Motor neuron (in vitro differentiated cells): ENCODE measurements at regions not wholly inside any gene's neighbourhood (a gene's known extent, or its start where the extent isn't known, plus 50 kb on each side); places are given as distances from the start of the nearest gene placed in this dataset.

ENCODE experiments used
- ATAC-seq, 8 experiments: fragments of 200-7000 bp; cut with Tn5 transposase; replicated peaks in 6 of 8; 2 replicates each; pipeline ENCODE4 v1.8.0; 2021; ENCODE audit warnings: mild to moderate bottlenecking in 8 of 8, moderate library complexity in 8 of 8
- H3K27ac ChIP-seq, 2 donors: fragments of 250-450 bp; sonication (Bioruptor Pico); 2 replicates each; pipeline ENCODE4 v1.9.0; 2021; ENCODE audit warnings: antibody characterized with exemption in 2 of 2, mild to moderate bottlenecking in 2 of 2, moderate library complexity in 1 of 2
- H3K4me1 ChIP-seq, 2 donors: fragments of 250-450 bp; sonication (Bioruptor Pico); replicated peaks in 1 of 2; 2 replicates each; pipeline ENCODE4 v1.6.1; 2021; ENCODE audit warnings: antibody characterized with exemption in 2 of 2, mild to moderate bottlenecking in 2 of 2, moderate library complexity in 1 of 2
- H3K4me3 ChIP-seq, 5 donors: fragments of 250-450 bp; sonication (Bioruptor Pico); 2 replicates each; pipeline ENCODE4 v1.9.0; 2021; ENCODE audit warnings: antibody characterized with exemption in 5 of 5, mild to moderate bottlenecking in 5 of 5, moderate library complexity in 4 of 5
- WGBS, 10 experiments: fragments of 450-650 bp; shearing (Covaris generic); methylation state at CpG; one replicate each; pipeline ENCODE4 v1.0.0; 2022; 5-methylcytosine and 5-hydroxymethylcytosine counted together
- in situ Hi-C, 9 experiments: fragments of 400-800 bp; cut with MboI; loops; one replicate each; pipeline ENCODE4 v1.15.0; 2021; ENCODE audit warnings: low sequenced_read_pairs in 9 of 9, low pct_unique_long_range_greater_than_20kb in 2 of 9; ENCODE audit not compliant: unreplicated experiment in 9 of 9

DNA sequence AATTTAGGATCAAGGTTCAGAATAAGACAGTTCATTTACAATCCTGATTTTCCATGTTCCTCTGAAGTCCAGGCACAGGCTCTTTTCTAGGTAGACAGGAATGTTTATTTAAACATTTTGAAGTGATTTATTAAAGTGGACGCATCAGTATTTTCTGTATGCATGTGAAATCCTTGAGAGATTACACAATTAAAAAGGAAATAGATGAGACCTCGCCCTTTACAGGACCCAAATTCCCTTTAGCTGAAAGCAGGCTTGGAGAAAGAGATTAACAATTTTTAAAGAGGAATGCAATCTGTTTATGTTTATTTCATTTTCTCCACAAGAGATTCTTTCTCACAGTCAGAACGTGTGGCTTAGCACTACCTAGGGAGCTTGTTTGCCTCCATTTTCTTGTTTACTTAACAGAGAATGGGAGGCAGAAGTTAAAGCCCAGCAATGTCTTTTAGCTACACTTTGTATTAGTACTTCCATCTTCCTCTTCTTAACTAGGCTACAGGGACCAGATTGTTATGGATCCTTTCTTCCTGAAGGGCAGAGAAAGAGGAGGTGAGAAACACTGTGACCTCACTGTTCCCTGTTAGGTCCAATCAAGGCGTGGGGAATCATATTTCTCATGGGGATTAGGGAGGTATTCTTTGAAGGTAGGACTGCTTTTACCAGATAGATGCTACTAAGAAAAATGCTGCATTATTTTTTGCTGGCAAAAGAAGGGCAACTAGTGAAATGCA is 416.0 kb downstream of the SH3GL2 start:
- peak in 3 of 8 experiments; percentile 61 to 72 (median 67) for ATAC-seq
- 3 to 71% (median 47%) methylated on average over 1 to 4 of the region's 4 CpGs; no CpG with 5 or more reads in 1 of the 10 experiments for WGBS, 10 experiments
- H3K4me3 ChIP-seq, result no peak overlapping the region
- H3K27ac ChIP-seq, result no peak overlapping the region
- in situ Hi-C loops, result no loop called here
- H3K4me1 ChIP-seq, result no peaks in the 10 kb centered on the region

DNA sequence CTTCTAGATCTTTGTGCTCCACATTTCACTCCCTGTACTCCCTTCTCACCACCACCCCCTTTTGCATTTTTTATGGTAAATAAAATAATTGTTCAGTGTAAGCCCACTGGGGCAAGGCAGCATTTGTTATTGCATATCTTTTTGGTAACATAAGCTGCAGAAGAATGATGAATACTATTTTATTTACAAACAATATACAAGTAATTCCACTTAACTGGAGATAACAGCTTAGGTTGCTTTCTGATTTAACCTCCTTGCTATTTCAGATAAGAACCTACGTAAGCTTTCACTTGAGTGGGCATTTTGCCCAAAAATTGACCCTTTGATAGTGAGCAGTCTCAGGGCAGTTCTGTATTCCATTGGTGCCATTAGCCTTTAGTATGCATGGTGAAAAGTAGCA is 417.9 kb downstream of the SH3GL2 start:
- WGBS, 10 experiments, result 20 to 100% (median 80%) methylated on average over 1 of the region's 1 CpG; no CpG with 5 or more reads in 2 of the 10 experiments
- Histone ChIP-seq H3K4me3 (no peak overlapping the region), H3K4me1 (no peaks in the 10 kb centered on the region), H3K27ac (no peak overlapping the region)
- no peak for ATAC-seq
- in situ Hi-C loops, result no loop called here

DNA sequence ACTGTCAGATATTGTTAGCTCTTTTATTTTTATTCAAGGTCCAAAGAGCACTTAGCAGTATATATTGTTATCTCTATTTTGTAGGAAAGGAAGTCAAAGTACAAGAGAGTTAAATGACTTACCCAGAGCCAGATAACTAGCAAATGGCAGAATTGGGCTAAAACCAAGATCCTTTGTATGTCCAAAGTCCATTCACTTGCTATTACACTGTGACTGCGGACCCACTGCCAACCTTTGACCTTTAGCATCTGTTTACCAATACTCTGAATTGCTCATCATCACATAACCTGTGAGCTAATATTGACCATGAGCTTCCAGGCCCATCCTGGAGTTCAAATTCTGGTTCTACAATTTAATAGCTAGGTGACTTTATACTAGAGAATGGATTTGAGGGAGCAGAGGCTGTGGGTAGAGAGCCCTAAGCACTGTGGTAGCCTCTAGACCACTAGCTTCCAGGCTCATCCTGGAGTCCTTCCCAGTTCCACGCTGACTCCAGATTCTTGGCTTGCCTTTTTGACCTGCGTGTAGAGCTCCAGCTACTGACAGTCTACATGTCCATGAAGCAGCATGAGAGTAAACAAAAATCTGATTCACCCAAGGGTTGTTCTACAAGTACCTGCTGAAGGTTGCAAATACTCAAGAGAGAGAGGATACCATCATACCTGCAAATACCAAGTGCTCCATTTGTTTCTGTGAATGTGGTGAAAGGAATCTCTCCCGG is 424.0 kb downstream of the SH3GL2 start:
- no peak overlapping the region for H3K4me3 ChIP-seq
- no peaks in the 10 kb centered on the region for H3K4me1 ChIP-seq
- ATAC-seq, result no peak
- H3K27ac ChIP-seq, result no peak overlapping the region
- 20 to 100% (median 83%) methylated on average over 1 to 4 of the region's 4 CpGs; no CpG with 5 or more reads in 1 of the 10 experiments for WGBS, 10 experiments
- in situ Hi-C loops, result loop anchor here in 1 of 9 experiments (25.0 kb wide), 1 partner anchor 166 kb away; no protein-coding TSS in a partner anchor

DNA sequence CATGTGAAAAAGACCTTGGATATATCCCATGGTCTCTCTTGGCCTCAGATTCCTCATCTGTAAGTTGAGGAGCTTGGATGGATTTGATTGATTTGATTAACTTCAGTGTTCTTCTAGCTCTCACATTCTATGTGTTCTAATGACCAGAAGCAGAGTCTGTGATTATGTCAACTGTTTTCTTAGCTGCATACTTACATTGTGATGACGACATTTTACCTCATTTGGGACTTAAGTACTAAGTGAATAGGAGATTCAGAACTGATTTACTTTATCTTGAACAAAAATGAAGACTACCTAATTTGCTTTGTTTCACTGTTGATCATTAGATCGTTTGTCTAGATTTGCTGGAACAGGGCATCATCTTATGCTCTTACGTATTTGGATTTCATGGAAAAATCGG is 427.7 kb downstream of the SH3GL2 start:
- 24 to 94% (median 56%) methylated on average over 1 to 4 of the region's 4 CpGs; no CpG with 5 or more reads in 1 of the 10 experiments for WGBS, 10 experiments
- ATAC-seq, result no peak
- no peak overlapping the region for H3K27ac ChIP-seq
- no peaks in the 10 kb centered on the region for H3K4me1 ChIP-seq
- H3K4me3 ChIP-seq, result no peak overlapping the region
- in situ Hi-C loops, result loop anchor here in 1 of 9 experiments (25.0 kb wide), 1 partner anchor 169 kb away; no protein-coding TSS in a partner anchor

DNA sequence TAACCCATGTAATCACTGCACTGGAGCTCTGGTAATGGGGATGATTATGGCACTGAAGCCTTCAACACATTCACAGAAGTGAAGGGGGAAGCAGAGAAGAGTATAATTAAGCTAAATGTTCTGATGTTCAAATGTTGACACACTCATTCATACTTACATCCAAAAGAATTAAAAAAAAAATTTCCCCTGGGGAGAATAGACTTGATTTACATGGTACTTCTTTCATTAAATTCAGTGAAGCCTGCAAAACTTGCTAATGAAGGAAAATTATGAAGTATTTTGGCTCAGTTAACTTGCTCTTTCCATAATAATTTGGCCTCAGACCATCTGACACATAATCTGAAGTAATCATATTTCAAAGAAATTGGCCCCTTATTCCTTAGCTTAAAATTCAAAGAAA is 428.8 kb downstream of the SH3GL2 start:
- Histone ChIP-seq H3K27ac (no peak overlapping the region), H3K4me1 (no peaks in the 10 kb centered on the region), H3K4me3 (no peak overlapping the region)
- ATAC-seq, result no peak
- in situ Hi-C loops, result loop anchor here in 1 of 9 experiments (25.0 kb wide), 1 partner anchor 170 kb away; no protein-coding TSS in a partner anchor

DNA sequence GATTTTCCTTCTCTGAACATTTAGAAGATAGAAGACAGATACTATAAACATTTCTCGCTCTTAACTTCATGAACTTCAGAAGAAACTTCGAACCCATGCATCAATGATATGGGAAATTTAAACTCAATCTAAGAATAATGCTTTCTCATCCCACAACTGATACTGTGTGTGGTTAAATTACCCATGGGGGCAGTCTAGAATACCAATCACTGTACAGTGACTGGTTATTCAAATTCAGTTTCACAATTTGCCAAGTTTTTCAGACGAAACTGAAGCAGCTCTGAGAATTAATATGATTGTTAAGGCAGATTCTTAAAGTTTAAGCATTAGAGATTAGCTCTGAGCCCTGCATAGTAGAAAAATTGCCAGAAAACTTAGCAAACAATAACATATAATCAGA is 431.0 kb downstream of the SH3GL2 start:
- Histone ChIP-seq H3K4me3 (no peak overlapping the region), H3K4me1 (no peaks in the 10 kb centered on the region), H3K27ac (no peak overlapping the region)
- WGBS, 10 experiments, result 16 to 89% (median 73%) methylated on average over 1 to 3 of the region's 3 CpGs; no CpG with 5 or more reads in 1 of the 10 experiments
- no peak for ATAC-seq
- in situ Hi-C loops, result loop anchor here in 1 of 9 experiments (25.0 kb wide), 1 partner anchor 173 kb away; no protein-coding TSS in a partner anchor

DNA sequence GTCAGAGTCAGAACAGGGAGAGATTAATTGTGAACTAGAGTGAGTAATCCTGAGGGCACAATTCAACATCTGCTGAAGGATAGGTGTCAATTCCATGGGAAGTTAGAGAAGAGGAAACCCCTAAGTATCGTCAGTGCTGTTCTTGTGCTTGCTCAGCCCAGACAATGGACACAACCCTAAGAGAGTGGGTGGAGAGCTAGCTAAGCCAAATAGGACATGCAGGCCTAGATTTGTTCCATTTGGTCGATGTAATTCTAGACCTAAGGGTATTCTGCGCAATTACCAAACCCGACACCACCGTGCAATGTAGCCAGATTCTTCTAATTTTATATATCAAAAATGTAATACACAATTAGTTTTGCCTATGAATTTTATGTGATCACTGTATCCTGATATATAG is 431.6 kb downstream of the SH3GL2 start:
- in situ Hi-C loops, result loop anchor here in 1 of 9 experiments (25.0 kb wide), 1 partner anchor 173 kb away; no protein-coding TSS in a partner anchor
- no peak overlapping the region for H3K4me3 ChIP-seq
- no peaks in the 10 kb centered on the region for H3K4me1 ChIP-seq
- no peak overlapping the region for H3K27ac ChIP-seq
- ATAC-seq, result no peak
- 52 to 100% (median 86%) methylated on average over 3 to 5 of the region's 5 CpGs; no CpG with 5 or more reads in 1 of the 10 experiments for WGBS, 10 experiments

DNA sequence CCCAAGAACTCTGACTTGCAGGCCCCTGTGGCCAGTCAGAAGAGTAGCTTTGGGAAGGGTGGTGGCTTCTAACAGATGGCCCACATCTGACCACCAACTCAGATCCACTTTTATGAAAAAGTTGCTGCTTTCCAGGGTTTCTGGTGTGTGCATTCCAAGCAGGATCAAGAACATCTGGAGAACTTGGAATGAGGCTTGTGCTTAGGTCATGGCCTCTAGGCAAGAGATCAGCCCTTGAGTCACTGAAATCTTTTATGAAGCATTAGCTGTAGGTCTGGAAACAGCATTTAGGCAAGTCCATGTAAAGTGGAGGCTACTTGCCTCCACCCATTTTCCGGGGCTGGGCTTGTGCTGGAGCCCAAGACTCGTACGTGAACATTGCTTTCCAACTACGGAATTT is 433.3 kb downstream of the SH3GL2 start:
- no peaks in the 10 kb centered on the region for H3K4me1 ChIP-seq
- ATAC-seq, result peak in 3 of 8 experiments; percentile 23 to 76 (median 44)
- 0 to 93% (median 65%) methylated on average over 1 to 4 of the region's 4 CpGs; no CpG with 5 or more reads in 2 of the 10 experiments for WGBS, 10 experiments
- H3K27ac ChIP-seq, result no peak overlapping the region
- no peak overlapping the region for H3K4me3 ChIP-seq
- in situ Hi-C loops, result loop anchor here in 1 of 9 experiments (25.0 kb wide), 1 partner anchor 175 kb away; no protein-coding TSS in a partner anchor

DNA sequence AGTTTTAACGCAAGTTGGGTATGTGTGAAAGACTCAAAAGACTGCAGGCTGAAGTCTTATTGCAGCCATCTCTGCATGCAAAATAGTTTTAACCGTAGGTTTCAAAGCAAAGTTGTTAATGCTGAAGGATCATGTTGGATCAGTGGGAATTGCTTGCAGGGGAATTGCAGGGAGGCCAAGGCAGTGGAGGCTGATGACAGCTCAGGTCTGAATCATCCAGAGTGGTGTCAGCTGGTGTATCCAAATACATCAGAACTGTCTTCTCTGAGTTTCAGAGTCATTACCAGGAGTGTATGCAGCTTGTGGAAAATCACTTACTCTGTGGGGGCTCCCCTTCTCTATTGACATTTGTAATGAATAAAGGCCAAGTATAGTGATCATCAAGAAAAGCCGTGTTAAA is 435.7 kb downstream of the SH3GL2 start:
- in situ Hi-C loops, result loop anchor here in 1 of 9 experiments (25.0 kb wide), 1 partner anchor 177 kb away; no protein-coding TSS in a partner anchor
- Histone ChIP-seq H3K4me1 (no peaks in the 10 kb centered on the region), H3K4me3 (no peak overlapping the region), H3K27ac (no peak overlapping the region)
- WGBS, 10 experiments, result 48 to 100% (median 74%) methylated on average over 1 to 3 of the region's 3 CpGs
- ATAC-seq, result peak in 5 of 8 experiments; percentile 8 to 95 (median 58)

DNA sequence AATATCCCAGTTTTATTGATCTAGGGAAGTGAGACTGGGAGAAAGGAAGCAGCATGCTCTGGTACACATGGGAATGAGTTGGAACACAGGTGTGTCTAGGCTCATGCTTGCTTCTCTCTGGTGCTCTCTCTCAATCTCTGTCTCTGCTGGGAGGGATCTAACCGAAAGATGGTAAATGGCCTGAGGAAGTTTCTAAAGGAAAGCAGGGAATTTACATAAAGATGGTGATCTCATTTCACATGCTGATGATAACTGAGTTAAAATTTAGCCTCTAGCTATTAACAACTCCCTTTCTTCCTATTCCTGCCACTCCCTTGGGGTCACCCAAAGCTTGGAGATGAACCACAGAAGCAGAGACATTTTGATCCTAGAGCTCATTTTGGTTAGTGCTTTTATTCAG is 436.2 kb downstream of the SH3GL2 start:
- no peak overlapping the region for H3K27ac ChIP-seq
- H3K4me1 ChIP-seq, result no peaks in the 10 kb centered on the region
- H3K4me3 ChIP-seq, result no peak overlapping the region
- 0 to 67% (median 55%) methylated on average over 1 of the region's 1 CpG; no CpG with 5 or more reads in 6 of the 10 experiments for WGBS, 10 experiments
- peak in 3 of 8 experiments; percentile 73 to 85 (median 75) for ATAC-seq
- in situ Hi-C loops, result loop anchor here in 1 of 9 experiments (25.0 kb wide), 1 partner anchor 178 kb away; no protein-coding TSS in a partner anchor

DNA sequence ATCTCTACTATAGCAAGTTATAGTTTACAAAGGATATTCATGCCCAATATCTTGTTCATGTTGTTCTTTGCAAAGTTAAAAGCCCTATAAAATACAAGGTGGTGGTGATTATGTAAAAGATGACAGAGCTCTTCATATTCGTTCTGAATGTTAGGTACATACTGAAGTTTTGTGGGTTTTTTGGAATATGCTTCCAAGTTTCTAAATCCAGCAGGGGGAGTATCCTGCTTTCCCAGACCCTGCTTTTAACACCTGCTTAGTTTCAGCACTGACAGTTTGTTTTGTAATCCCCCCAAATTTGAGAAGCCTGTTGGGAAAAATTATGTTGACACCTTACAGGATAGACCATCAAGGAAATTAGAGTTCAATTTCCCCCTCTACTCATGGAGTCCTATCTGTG is 438.3 kb downstream of the SH3GL2 start:
- no peak for ATAC-seq
- Histone ChIP-seq H3K4me1 (no peaks in the 10 kb centered on the region), H3K27ac (no peak overlapping the region), H3K4me3 (no peak overlapping the region)
- in situ Hi-C loops, result loop anchor here in 1 of 9 experiments (25.0 kb wide), 1 partner anchor 180 kb away; no protein-coding TSS in a partner anchor
- 0 to 40% (median 17%) methylated on average over 1 of the region's 1 CpG; no CpG with 5 or more reads in 6 of the 10 experiments for WGBS, 10 experiments

DNA sequence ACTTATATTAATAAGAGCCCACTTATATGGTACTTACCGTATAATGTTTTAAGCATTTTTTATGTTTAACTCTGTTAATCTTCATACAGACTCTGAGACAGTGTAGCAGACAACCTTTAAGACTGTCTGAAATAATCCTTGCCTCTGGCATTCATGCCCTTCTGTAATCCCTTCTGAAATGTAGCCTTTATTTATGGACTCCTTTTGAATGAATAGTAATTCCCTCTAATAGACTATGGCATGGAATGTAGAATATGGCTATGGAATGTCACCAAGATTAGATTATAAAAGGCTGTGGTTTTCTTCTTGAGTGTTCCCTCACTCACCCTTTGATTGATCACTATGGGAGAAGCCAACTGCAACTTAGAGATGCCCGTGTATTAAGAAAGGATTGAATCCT is 439.4 kb downstream of the SH3GL2 start:
- H3K27ac ChIP-seq, result no peak overlapping the region
- ATAC-seq, result peak in 1 of 8 experiments; percentile 65
- 57 to 100% (median 86%) methylated on average over 1 to 2 of the region's 2 CpGs; no CpG with 5 or more reads in 2 of the 10 experiments for WGBS, 10 experiments
- H3K4me3 ChIP-seq, result no peak overlapping the region
- H3K4me1 ChIP-seq, result no peaks in the 10 kb centered on the region
- in situ Hi-C loops, result loop anchor here in 1 of 9 experiments (25.0 kb wide), 1 partner anchor 181 kb away; no protein-coding TSS in a partner anchor

DNA sequence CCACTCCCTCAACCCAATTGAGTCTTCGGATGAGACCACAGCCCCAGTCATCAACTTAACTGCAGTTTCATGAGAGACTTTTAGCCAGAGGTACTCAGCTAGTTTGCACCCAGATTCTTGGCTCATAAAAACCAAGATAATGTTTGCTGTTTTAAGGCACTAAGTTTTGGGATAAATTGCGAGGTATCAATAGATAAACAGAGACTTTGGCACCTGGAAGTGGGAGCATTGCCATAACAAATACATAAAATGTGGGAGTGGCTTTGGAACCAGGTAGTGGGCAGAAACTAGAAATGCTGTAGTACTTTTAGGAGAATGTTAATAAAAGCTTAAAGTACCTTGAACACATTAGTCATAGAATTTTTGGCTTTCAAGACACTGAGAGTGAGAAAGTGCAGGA is 439.8 kb downstream of the SH3GL2 start:
- in situ Hi-C loops, result loop anchor here in 1 of 9 experiments (25.0 kb wide), 1 partner anchor 181 kb away; no protein-coding TSS in a partner anchor
- no peak overlapping the region for H3K27ac ChIP-seq
- no peak for ATAC-seq
- H3K4me3 ChIP-seq, result no peak overlapping the region
- 17 to 100% (median 80%) methylated on average over 1 to 2 of the region's 2 CpGs; no CpG with 5 or more reads in 1 of the 10 experiments for WGBS, 10 experiments
- H3K4me1 ChIP-seq, result no peaks in the 10 kb centered on the region
